Naive thymus-derived CD4-positive, alpha-beta T cell (primary cell): ENCODE measurements at regions not wholly inside any gene's neighbourhood (a gene's known extent, or its start where the extent isn't known, plus 50 kb on each side); places are given as distances from the start of the nearest gene placed in this dataset.

Source experiments
- ATAC-seq: fragments of 150-1000 bp; cut with Tn5 transposase; 2 replicates; pipeline ENCODE4 v1.10.0; 2021; ENCODE audit warnings: mild to moderate bottlenecking, moderate library complexity
- CTCF ChIA-PET: fragments of 350-600 bp; sonication (Branson Sonifier 250); formaldehyde crosslinking; loops from one replicate; lab custom pipeline; 2021; ENCODE audit warnings: antibody characterized with exemption; lab: Charles Lee
- POLR2A ChIA-PET: fragments of 350-600 bp; sonication (Branson Sonifier 250); formaldehyde crosslinking; loops from one replicate; lab custom pipeline; 2021; ENCODE audit warnings: antibody characterized with exemption, inconsistent platforms; lab: Charles Lee
- DNase-seq, 9 donors: peaks; one replicate each; pipeline versions ENCODE4 v3.0.0 to v3.0.0-alpha.2; 2020 to 2022; ENCODE audit warnings: mixed read lengths in 1 of 9
- H3K27ac ChIP-seq: one replicate; pipeline ENCODE4 v1.7.0; 2013; ENCODE audit warnings: mild to moderate bottlenecking, low read depth, low read length, moderate library complexity
- H3K27me3 ChIP-seq, 2 donors: one replicate each; pipeline ENCODE4 v1.7.0; 2013; ENCODE audit warnings: low read length in 2 of 2, mild to moderate bottlenecking in 2 of 2, moderate library complexity in 2 of 2; ENCODE audit not compliant: control insufficient read depth in 2 of 2, insufficient read depth in 2 of 2
- H3K36me3 ChIP-seq, 3 experiments: 1 replicate in 2 of 3; 2 replicates in 1 of 3; pipeline ENCODE4 v1.7.0; 2013; ENCODE audit warnings: low read length in 3 of 3, mild to moderate bottlenecking in 3 of 3, moderate library complexity in 1 of 3; ENCODE audit not compliant: insufficient read depth in 3 of 3, control insufficient read depth in 2 of 3
- H3K4me1 ChIP-seq, 2 donors: one replicate each; pipeline ENCODE4 v1.7.0; 2013; ENCODE audit warnings: low read length in 2 of 2, mild to moderate bottlenecking in 2 of 2, moderate library complexity in 1 of 2; ENCODE audit not compliant: control insufficient read depth in 2 of 2, insufficient read depth in 2 of 2
- H3K4me3 ChIP-seq: 2 replicates; pipeline ENCODE4 v1.7.0; 2013; ENCODE audit warnings: mild to moderate bottlenecking, low read length
- H3K9me3 ChIP-seq, 3 experiments: 1 replicate in 2 of 3; 2 replicates in 1 of 3; pipeline ENCODE4 v1.7.0; 2013; ENCODE audit warnings: low read length in 3 of 3; ENCODE audit not compliant: control insufficient read depth in 2 of 3
- H3K27ac Mint-ChIP-seq, 9 donors: one replicate each; pipeline ENCODE4 v1.8.0; 2020 to 2022; ENCODE audit warnings: mixed read lengths in 9 of 9, mild to moderate bottlenecking in 8 of 9, moderate library complexity in 5 of 9, inconsistent platforms in 2 of 9
- H3K27me3 Mint-ChIP-seq, 5 donors: one replicate each; pipeline ENCODE4 v1.8.0; 2021 to 2022; ENCODE audit warnings: mixed read lengths in 5 of 5, mild to moderate bottlenecking in 1 of 5
- H3K36me3 Mint-ChIP-seq, 5 donors: one replicate each; pipeline ENCODE4 v1.8.0; 2020 to 2022; ENCODE audit warnings: mixed read lengths in 5 of 5, mild to moderate bottlenecking in 3 of 5, inconsistent platforms in 1 of 5
- H3K4me1 Mint-ChIP-seq, 7 donors: one replicate each; pipeline ENCODE4 v1.8.0; 2020 to 2022; ENCODE audit warnings: mixed read lengths in 7 of 7, mild to moderate bottlenecking in 3 of 7, inconsistent platforms in 1 of 7
- H3K4me3 Mint-ChIP-seq, 10 donors: one replicate each; pipeline ENCODE4 v1.8.0; 2020 to 2022; ENCODE audit warnings: mild to moderate bottlenecking in 10 of 10, mixed read lengths in 10 of 10, moderate library complexity in 6 of 10, inconsistent platforms in 2 of 10
- H3K9me3 Mint-ChIP-seq, 11 donors: one replicate each; pipeline ENCODE4 v1.8.0; 2020 to 2022; ENCODE audit warnings: mixed read lengths in 11 of 11, mild to moderate bottlenecking in 4 of 11, inconsistent platforms in 1 of 11, moderate library complexity in 1 of 11
- intact Hi-C, 2 donors: fragments of 100-400 bp; cut with micrococcal nuclease; formaldehyde crosslinking; loops; one replicate each; pipeline ENCODE4 v1.15.1; 2023

DNA sequence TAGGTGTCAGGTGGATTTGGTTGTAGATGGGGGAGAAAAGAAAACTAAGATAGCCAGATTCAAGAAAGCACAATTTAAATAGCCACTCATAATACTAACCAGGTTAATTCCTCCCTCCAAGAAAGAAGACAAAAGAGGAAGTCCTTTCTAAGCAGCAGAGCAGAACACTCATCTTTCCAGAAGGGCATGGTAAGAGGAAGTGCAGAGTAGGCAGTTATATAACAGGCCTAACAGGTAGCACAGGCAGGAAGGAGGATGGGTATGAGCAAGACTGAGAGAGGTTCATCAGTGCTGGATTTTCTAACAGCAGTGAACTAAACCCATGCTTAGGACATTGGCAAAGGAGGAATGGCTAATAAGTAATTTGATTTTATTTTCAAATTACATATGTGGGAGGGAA, 517.5 kb downstream of the PLPP3 start:
- H3K36me3 ChIP-seq = no peaks in the 10 kb centered on the region
- Mint-ChIP-seq H3K4me1 (no peaks in the 10 kb centered on the region), H3K27me3 (peaks cover 0 to 6% (median 0%) of the 10 kb centered on the region in 5 donors), H3K27ac (no peak overlapping the region), H3K4me3 (no peak overlapping the region), H3K9me3 (no peaks in the 10 kb centered on the region), H3K36me3 (no peaks in the 10 kb centered on the region)
- POLR2A ChIA-PET = no interaction called here
- no peak for DNase-seq
- no peak overlapping the region for H3K4me3 ChIP-seq
- no peak overlapping the region for H3K27ac ChIP-seq
- H3K9me3 ChIP-seq = no peaks in the 10 kb centered on the region
- intact Hi-C loops = no loop called here
- no peaks in the 10 kb centered on the region for H3K27me3 ChIP-seq
- CTCF ChIA-PET = no interaction called here
- no peaks in the 10 kb centered on the region for H3K4me1 ChIP-seq
- ATAC-seq = no peak

DNA sequence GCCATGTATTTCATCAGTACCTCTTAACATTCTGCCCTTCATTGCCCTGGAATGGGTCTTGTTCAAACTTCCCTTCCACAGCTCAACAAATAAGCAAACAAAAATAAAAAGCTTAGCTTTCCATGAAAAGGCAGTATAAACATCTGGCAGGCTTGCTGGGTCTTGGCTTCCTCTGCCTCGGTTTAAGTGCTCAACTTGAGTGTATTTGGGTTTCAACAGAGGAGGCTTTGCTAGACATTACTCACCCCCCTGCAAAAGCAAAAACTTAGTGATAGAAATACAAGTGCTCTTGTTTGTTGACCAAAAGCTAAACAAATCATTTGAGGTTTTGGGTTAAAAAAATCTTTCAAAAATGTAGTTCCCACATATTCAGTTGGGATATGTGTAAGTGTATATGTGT, 518.5 kb downstream of the PLPP3 start:
- ChIA-PET CTCF (no interaction called here), POLR2A (no interaction called here)
- Histone ChIP-seq H3K4me3 (no peak overlapping the region), H3K9me3 (no peaks in the 10 kb centered on the region), H3K36me3 (no peaks in the 10 kb centered on the region), H3K27me3 (no peaks in the 10 kb centered on the region), H3K4me1 (no peaks in the 10 kb centered on the region), H3K27ac (no peak overlapping the region)
- H3K27ac Mint-ChIP-seq = no peak overlapping the region
- H3K4me3 Mint-ChIP-seq = no peak overlapping the region
- H3K4me1 Mint-ChIP-seq = no peaks in the 10 kb centered on the region
- intact Hi-C loops = no loop called here
- DNase-seq (no peak), ATAC-seq (no peak)
- H3K9me3 Mint-ChIP-seq = no peaks in the 10 kb centered on the region
- H3K27me3 Mint-ChIP-seq = peaks cover 0 to 6% (median 0%) of the 10 kb centered on the region in 5 donors
- no peaks in the 10 kb centered on the region for H3K36me3 Mint-ChIP-seq

DNA sequence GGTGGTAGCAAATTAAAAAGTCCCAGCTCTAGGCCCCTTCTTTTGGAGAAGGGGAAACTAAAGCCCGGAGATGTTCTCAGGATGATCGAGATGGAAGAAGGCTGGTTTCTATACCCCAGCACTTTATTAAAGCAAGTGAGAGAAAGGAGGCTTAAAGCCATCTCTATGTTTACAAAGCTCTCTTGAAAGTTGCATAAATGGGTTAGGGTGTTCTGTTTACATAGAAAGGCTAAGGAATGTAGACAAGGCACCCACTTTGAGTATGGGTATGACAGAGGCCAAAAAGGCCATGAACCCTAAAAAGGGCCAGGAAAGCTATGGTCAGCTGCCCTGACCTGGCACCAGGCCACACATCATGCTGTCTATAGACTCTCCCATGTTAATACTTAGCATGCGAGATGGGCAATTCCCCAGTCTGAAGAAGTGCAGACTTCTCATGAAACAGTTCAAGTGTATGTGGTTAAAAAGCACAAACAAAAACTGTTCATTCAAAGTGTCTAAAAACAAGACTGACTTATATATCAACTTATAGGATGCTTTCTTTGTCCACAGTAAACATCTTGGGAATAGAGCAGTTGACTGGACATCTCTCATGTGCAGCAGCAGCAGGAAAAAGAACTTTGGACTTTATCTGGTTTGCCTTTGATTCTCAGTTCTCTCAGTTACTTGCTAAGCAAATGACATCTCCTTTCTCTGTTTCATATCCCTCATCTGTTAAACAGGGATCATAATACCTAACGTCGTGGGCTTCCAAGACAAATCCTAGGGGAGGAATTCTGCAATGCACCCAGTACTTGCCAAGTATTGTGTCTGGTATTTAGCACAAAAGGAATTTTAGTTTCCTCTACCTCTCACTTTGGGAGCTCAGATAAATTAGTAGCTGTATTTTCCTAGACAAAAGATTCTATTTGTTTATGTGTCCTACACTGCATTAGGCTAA, 521.6 kb downstream of the PLPP3 start:
- no peak overlapping the region for H3K27ac ChIP-seq
- no peaks in the 10 kb centered on the region for H3K27me3 ChIP-seq
- H3K4me3 Mint-ChIP-seq = no peak overlapping the region
- CTCF ChIA-PET = no interaction called here
- no peaks in the 10 kb centered on the region for H3K36me3 ChIP-seq
- no peaks in the 10 kb centered on the region for H3K9me3 ChIP-seq
- peaks cover 0 to 8% (median 0%) of the 10 kb centered on the region in 5 donors for H3K27me3 Mint-ChIP-seq
- no peak for ATAC-seq
- no peak for DNase-seq
- POLR2A ChIA-PET = no interaction called here
- H3K27ac Mint-ChIP-seq = no peak overlapping the region
- no peaks in the 10 kb centered on the region for H3K9me3 Mint-ChIP-seq
- no peaks in the 10 kb centered on the region for H3K4me1 Mint-ChIP-seq
- H3K4me3 ChIP-seq = no peak overlapping the region
- intact Hi-C loops = no loop called here
- H3K4me1 ChIP-seq = no peaks in the 10 kb centered on the region
- H3K36me3 Mint-ChIP-seq = no peaks in the 10 kb centered on the region

DNA sequence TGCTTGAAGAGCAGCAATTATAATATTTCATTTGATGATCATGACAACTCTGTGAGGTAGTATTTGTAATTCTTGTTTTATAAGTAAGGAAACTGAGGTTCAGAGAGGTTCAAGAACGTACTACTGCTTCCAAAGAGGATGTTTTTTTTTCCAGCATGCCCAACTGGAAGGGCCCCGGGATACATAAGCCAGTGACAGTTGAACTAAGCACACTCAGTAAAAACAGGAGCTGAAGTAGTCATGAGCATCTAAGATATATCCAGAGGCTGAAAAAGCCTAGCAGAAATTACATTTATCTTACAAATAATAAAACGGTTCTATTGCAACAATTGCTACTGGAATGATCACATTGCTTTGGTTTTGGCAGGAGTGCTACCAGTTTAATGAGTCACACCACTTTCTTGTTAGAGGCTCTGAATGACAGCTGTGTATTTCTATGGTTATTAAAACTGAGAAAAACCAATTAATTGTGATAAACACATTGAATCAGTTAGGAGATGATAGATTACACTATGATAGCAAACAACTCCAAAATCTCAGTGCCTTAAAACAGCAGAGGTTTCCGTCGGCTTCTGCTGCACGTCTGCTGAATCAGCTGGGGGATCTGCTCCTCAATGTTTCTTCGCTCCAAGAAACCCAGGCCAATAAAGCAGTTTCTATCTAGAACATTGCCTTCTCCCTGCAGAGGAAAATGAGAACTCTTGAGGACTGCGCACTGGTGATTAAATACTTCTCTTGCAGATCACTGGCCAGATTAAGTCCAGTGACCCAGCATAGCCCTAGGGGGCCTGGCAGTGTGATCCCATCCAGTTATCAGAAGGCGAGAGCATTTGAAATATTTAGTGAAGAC, 522.7 kb downstream of the PLPP3 start:
- no peak for ATAC-seq
- ChIA-PET POLR2A (no interaction called here), CTCF (no interaction called here)
- Mint-ChIP-seq H3K27me3 (peaks cover 0 to 8% (median 0%) of the 10 kb centered on the region in 5 donors), H3K27ac (no peak overlapping the region), H3K36me3 (no peaks in the 10 kb centered on the region), H3K9me3 (no peaks in the 10 kb centered on the region), H3K4me3 (no peak overlapping the region), H3K4me1 (no peaks in the 10 kb centered on the region)
- no peak for DNase-seq
- Histone ChIP-seq H3K27me3 (no peaks in the 10 kb centered on the region), H3K4me3 (no peak overlapping the region), H3K4me1 (no peaks in the 10 kb centered on the region), H3K27ac (no peak overlapping the region), H3K9me3 (no peaks in the 10 kb centered on the region), H3K36me3 (no peaks in the 10 kb centered on the region)
- intact Hi-C loops = no loop called here

DNA sequence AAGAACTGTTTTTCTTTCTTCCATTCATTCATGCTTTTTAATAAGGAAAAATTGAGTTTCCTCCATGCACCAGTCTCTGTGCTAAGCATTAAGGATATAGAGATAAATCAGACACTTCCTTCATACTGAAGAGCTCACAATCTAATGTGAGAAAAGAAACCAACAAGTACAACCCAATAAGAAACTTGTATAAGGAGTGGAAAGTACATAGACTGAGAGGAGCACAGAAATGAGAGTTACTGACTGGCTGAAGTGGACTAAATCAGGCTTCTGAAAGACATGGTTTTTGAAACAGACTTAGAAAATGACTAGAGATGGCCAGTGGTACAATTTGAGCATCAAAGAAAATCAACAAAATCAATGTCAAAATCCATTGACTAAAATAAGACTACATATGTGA, 524.4 kb downstream of the PLPP3 start:
- H3K27me3 Mint-ChIP-seq = peaks cover 0 to 8% (median 0%) of the 10 kb centered on the region in 5 donors
- no peak overlapping the region for H3K27ac Mint-ChIP-seq
- no peaks in the 10 kb centered on the region for H3K27me3 ChIP-seq
- no peak overlapping the region for H3K27ac ChIP-seq
- H3K4me3 ChIP-seq = no peak overlapping the region
- no peaks in the 10 kb centered on the region for H3K36me3 ChIP-seq
- no peaks in the 10 kb centered on the region for H3K36me3 Mint-ChIP-seq
- no peak overlapping the region for H3K4me3 Mint-ChIP-seq
- ChIA-PET CTCF (no interaction called here), POLR2A (no interaction called here)
- H3K4me1 Mint-ChIP-seq = no peaks in the 10 kb centered on the region
- intact Hi-C loops = no loop called here
- no peak for DNase-seq
- no peaks in the 10 kb centered on the region for H3K4me1 ChIP-seq
- no peak for ATAC-seq
- peaks cover 0 to 11% (median 0%) of the 10 kb centered on the region in 11 donors for H3K9me3 Mint-ChIP-seq
- H3K9me3 ChIP-seq = no peaks in the 10 kb centered on the region

DNA sequence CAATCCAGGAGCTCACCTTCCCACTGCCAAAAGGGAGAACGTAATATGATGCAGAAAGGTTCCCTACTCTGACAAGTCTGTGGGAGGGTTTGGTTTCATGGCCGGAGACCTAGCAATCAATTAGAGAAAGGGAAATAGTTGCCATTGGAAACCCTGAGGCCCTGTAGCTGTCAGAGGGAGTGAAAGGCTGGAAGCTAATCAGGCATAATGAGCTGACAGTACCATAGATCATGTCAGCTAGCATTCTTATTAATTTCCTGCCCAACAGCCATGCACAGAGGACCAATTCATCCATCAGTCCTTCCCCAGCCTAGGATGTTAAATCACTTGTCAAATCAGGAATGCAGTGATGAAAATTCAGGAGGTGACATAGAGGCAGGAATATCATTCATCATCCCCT, 527.3 kb downstream of the PLPP3 start:
- Histone ChIP-seq H3K4me3 (no peak overlapping the region), H3K4me1 (no peaks in the 10 kb centered on the region), H3K9me3 (no peaks in the 10 kb centered on the region), H3K36me3 (no peaks in the 10 kb centered on the region), H3K27ac (no peak overlapping the region), H3K27me3 (no peaks in the 10 kb centered on the region)
- ChIA-PET POLR2A (no interaction called here), CTCF (no interaction called here)
- no peak overlapping the region for H3K27ac Mint-ChIP-seq
- no peak overlapping the region for H3K4me3 Mint-ChIP-seq
- DNase-seq = no peak
- no peaks in the 10 kb centered on the region for H3K4me1 Mint-ChIP-seq
- no peaks in the 10 kb centered on the region for H3K36me3 Mint-ChIP-seq
- ATAC-seq = no peak
- H3K9me3 Mint-ChIP-seq = peaks cover 0 to 11% (median 3%) of the 10 kb centered on the region in 11 donors
- intact Hi-C loops = no loop called here
- peaks cover 0 to 8% (median 0%) of the 10 kb centered on the region in 5 donors for H3K27me3 Mint-ChIP-seq
